GM18870 (cell line): ENCODE measurements at regions not wholly inside any gene's neighbourhood (a gene's known extent, or its start where the extent isn't known, plus 50 kb on each side); places are given as distances from the start of the nearest gene placed in this dataset.
"Not testable (repeated sequence)": the region's sequence is repeated elsewhere in the genome, so short reads cannot be mapped to it uniquely, and the experiment has no call there.

Experiments used
- ATAC-seq: cut with Tn5 transposase; IDR thresholded peaks from one replicate; pipeline ENCODE4 v1.9.1; 2021; ENCODE audit warnings: moderate library complexity; ENCODE audit not compliant: unreplicated experiment

DNA sequence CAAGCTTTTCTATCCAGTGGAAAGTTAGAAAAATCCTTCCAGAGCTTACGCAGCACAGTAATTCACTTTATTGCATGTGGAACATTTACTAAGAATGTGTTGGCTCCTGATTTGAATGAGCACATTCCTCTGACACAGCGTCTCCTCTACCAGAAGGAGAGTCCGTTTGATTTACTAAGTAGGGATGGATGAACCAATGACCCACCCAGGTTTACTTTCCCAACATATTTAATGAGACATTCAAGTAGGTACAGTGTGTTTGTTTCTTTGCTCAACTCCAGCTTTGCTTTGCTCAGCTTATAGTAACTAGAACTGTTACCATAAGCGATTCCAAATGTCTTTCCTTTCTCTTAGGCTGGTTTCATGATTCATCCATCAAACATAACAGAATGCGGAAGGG lies 161.7 kb downstream of the SMARCA1 start:
- ATAC-seq: no peak

DNA sequence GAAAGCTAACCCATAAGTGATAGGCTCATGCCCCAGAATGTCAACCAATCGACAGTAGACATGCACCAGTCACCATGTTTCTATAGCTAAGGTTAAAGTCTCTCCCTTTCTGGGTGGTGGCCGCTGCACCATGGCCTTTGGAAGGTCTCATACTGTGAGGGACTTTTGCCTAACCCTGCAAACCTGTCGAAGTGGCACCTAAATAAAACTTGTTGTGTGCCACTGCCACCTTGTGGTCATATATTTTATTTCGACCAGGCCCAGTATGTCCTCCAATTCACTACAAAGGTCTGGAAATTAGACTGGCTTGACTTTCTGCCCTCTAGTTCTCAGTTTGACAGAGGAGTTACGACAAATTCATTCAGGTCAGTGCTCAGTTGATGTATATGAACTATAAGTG lies 163.1 kb downstream of the SMARCA1 start:
- peak; percentile 93 for ATAC-seq

DNA sequence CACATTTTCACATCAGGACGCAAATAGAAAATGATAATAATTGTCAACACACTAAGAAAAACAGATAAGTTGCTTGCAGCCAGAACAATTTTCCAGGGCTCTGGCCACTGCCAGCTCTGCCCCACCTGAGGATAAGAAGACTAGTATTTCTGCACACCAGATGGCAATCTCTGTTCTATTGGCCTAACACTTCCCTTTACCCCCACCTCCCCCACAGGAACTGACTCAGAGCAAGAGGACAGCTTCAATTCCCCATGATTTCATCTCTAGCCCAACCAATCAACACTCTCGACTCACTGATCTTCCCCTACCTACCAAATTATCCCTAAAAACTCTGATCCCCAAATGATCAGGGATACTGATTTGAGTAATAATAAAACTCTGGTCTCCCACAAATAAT lies 164.0 kb downstream of the SMARCA1 start:
- no peak for ATAC-seq

DNA sequence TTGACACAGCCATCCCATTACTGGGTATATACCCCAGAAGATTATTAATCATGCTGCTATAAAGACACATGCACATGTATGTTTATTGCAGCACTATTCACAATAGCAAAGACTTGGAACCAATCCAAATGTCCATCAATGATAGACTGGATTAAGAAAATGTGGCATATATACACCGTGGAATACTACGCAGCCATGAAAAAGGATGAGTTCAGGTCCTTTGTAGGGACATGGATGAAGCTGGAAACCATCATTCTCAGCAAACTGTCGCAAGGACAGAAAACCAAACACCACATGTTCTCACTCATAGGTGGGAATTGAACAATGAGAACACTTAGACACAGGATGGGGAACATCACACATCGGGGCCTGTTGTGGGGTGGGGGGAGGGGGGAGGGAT lies 165.9 kb downstream of the SMARCA1 start:
- ATAC-seq: not testable (repeated sequence)

DNA sequence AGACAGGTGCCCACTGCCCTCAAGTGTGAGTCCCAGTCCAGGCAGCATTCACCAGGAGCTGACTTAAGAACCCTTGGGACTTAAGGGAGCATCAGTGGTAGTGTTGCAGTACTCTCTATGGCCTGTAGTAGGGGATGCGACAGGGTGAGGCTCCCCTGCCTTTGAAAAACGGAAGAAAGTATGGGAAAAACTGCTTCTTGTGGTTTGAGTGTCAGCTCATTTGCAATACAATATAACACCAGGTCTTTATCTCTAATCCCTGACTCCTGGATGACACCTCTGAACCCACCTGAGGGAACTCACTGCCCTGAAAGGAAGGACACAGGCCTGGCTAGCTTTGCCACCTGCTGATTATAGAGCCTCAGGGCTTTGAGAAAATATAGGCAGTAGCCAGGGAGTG lies 176.0 kb downstream of the SMARCA1 start:
- ATAC-seq: no peak

DNA sequence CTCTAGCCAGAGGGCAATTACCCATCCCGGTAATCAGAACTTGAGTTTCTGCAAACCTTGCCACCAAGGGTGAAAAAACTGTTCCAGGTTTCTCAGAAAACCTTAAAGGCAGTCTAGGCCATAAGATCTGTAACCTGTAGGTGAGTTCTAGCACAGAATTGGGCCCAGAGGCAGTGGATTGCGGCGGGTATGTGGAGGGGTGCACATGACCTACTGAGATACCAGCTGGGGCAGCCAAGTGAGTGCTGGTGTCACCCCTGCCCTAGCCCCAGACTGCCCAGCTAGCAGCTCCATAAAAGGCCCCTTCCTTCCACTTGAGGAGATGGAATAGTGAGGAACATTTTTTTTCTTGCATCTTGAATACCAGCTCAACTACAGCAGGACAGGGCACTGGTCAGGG lies 176.7 kb downstream of the SMARCA1 start:
- ATAC-seq: no peak

DNA sequence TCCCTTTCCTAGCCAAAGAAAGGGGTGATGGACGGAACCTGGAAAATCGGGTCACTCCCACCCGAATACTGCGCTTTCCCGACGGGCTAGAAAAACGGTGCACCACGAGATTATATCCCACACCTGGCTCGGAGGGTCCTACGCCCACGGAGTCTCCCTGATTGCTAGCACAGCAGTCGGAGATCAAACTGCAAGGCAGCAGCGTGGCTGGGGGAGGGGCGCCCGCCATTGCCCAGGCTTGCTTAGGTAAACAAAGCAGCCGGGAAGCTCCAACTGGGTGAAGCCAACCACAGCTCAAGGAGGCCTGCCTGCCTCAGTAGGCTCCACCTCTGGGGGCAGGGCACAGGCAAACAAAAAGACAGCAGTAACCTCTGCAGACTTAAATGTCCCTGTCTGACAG lies 186.0 kb downstream of the SMARCA1 start:
- ATAC-seq: not testable (repeated sequence)

DNA sequence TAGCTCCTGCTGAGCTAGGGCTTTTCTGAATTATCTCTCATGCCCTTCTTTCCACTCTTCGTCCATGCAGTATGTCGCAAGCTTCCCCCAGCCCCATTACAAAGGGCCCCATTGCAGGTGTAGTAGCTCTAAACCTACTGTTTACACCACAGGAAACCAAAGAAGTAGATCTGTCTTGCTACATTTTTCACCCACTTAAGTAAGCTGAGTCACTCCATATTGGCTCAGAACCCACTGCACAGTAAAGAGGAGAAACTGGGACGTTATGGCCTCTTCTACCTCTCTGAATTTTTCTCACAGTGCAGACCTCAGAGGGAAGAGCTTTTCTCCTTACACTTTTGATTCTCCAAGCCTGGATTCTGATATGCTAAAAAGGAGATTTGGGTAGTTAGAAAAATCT lies 200.2 kb downstream of the SMARCA1 start:
- ATAC-seq: no peak

DNA sequence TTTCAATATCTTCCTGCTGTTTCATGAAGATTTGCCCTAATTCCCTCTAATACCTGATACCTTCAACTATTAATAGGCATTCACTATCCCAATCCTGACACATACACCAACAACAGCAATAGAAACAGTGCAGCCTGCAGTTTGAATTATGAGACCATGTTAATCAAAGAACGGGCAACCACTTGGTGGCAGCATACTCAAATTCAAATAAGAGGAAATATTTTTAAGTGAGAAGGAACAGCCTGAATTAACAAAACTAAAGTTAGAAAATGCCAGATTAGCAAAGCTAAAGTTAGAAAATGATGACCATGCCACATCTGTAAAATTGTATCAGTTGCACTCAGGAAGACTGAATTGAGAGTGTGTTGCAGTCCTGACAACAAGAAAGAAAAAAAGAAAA lies 204.9 kb downstream of the SMARCA1 start:
- ATAC-seq: no peak

DNA sequence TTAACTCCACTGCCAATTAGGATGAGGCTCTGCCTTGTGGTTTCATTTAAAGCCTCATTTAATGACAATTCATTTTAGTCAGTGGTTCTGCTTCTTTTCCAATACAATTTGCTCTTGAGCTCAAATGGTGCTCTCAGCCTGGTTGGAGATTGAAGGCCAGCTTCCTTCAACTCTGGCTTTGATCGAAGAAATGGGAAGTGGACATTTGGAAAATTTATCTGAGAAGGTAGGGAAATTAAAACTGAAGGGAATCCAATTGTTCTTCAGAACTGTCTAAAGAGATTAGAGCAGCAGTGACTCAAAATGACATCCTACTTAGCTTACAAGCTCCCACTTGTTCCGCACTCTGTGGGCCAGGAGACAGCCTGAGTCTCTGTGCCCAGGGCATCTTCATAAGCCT lies 206.8 kb downstream of the SMARCA1 start:
- ATAC-seq: no peak

DNA sequence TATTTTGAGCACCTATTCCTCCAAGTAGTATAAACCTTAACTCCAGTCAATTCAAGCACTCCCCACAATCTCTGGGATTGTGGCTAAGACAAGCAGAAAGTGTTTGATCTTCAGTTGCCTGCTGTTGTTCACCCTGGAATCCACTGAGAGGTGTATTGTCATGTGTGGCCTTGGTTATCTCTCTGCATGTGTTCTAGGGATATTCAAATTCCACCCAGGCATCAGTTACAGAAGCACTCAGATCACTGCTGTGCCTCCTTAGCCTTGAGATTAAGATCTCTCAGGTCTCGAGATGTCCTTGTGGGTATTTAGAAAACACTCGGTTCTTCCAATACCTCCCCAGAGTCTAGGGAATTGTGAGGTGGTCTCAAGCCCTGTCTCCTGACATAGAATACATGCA lies 213.3 kb downstream of the SMARCA1 start:
- no peak for ATAC-seq

DNA sequence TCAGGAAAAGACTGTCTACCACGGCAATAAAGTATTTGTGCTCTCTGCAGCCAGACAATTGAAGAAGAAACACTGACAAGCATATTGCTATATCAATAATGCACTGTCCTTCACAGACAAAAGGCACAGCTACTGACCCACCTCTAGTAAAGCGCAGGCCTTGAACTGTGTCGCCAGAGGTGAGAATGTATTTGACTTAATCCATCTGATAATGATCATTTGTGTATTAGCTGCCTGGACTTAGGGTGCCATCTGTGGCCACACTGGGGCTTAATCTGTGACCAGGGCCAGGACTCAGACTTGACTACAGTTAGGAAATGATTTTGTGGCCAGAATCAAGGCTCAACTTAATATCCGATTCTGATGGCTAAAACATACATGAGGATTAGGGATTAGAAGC lies 260.4 kb downstream of the SMARCA1 start:
- no peak for ATAC-seq

DNA sequence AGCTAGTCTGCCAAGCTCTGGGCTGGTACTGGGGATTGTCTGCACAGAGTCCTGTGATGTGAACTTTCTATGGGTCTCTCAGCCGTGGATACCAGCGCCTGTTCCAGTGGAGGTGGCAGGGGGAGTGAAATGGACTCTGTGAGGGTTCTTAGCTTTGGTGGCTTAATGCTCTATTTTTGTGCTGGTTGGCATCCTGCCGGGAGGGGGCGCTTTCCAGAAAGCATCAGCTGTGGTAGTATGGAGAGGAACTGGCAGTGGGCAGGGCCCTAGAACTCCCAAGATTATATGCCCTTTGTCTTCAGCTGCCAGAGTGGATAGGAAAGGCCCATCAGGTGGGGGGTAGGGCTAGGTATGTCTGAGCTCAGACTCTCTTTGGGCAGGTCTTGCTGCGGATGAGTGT lies 267.8 kb downstream of the SMARCA1 start:
- ATAC-seq: not testable (repeated sequence)

DNA sequence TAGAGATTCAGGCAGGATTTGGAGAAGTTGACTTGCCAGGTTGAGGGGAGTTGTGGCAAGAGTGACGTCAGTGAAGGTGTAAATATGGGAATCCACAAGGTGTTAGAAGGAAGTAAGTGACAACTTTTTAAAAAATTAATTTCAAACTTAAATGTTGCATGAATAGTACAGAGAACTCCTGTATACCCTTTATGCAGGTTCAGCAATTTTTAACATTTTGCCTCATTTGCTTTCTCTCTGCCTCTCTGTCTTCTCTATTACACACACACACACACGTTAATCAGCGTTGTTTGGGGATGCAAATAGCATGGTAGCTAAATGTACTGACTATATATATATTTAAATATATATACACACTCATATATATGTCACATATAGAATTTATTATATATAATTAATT lies 273.7 kb downstream of the SMARCA1 start:
- ATAC-seq: no peak

DNA sequence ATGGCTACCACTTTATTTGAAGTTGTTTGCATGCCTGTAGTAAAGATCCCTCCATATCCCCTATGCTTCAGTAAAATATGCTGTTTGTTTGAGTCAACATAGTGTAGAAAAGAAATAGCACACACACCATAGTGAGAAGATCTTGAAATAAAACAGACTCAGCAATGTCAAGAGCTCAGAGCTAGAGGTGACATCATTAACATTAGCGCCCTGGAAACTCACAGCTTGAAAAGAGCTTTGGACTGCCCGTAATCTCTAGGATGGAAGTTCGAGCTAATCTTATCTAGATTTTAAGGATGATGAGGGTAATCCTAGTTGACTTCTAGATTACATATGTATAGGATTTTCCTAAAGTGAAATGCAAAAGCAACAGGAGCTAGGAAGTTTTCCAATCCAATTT lies 275.6 kb downstream of the SMARCA1 start:
- no peak for ATAC-seq

DNA sequence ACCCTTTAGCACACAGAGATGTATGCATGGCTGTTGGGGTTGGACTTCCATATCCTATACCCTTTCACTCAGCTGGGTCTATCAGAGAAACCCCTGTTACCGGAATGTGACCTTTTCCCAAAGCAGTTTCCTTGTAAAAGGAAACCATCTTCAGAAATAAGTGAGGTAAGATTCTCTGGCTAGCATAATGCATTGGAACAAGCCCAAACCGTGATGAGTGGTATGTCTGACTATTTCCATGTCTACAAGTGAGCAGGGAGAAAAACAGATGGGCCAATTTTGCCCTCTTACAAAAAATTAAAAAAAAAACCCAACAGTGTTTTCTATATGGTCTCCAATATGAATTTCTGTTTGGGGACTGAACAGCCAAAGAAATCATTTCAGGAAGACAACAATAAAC lies 283.9 kb downstream of the SMARCA1 start:
- no peak for ATAC-seq

DNA sequence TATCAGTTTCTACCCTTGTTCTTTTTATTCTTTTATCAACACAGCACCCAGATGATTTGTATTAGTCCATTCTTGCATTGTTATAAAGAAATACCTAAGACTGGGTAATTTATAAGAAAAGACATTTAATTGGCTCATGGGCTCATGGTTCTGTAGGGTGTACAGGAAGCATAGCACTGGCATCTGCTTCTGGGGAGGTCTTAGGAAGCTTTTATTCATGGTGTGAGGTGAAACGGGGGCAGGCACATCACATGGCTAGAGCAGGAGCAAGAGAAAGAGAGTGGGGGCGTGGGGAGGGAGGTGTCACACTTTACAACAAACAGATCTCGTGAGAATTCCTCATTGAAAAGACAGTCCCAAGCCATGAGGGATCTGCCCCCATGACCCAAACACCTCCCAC lies 285.3 kb downstream of the SMARCA1 start:
- ATAC-seq: no peak

DNA sequence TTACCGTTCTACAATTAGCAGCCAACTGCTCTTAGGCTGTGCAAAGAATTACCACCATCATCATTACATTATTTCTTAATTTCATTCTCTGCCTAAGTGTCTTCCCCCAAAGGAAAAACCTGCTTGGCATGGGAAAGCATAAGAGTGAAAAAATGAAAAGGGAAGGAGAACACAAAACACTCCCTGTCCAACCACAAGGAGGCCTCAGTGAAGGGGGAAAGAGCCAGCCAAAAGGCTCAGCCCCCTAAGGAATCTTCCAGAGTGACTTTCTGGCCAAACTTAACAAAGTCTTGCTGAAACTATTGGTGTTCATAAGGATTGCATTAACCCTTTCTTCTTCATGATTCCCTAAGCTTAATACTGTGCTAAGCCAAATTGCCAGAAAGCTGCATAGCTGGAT lies 287.4 kb downstream of the SMARCA1 start:
- ATAC-seq: no peak

DNA sequence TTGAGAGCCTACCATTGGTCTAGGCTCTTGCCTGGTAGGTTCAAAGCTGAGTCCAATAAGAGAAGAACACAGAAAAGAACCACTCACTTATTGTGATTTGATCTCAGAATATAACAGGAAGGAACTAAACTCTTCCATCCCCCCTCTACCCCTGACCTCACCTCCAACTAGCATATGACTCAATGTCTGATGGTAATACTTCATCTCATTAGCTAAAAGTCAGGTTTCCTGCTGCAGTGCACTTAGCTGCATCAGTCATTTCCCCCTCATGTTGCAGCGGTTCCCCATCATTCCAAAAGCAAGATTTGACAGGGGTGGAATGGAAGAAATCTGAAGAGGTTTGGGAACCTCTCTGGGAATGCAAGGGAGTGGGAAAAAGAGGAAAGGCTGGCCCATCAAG lies 289.5 kb downstream of the SMARCA1 start:
- ATAC-seq: no peak

DNA sequence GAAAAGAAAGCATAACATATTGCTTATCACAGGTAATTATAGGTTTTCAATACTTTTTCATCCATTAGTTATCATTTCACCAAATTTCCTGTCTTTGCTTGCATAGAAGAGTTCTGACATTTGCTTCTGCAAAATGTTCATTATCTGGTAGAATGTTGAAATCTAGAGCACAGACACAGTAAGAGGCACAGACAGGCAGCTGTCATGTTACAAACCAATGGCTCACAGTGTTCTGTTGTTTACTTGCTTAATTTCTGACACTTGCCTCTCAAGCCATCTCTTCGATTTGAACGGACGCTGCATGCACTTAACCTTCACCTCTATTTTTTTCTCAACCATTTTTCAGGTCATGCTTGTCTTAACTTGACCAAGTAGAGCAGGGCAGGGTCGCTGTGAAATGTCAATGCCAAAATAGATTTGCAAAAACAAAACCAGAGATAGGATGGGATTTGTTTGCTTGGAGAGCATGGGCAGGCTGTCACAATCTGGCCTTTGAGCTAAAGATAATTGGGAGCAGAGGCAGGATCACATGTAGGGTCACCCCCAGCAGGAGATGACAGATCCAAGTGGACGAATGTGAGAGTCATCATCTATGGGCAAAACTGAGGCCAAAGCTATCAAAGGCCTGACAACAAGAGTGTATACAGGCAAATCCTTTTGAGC lies 292.3 kb downstream of the SMARCA1 start:
- ATAC-seq: no peak

DNA sequence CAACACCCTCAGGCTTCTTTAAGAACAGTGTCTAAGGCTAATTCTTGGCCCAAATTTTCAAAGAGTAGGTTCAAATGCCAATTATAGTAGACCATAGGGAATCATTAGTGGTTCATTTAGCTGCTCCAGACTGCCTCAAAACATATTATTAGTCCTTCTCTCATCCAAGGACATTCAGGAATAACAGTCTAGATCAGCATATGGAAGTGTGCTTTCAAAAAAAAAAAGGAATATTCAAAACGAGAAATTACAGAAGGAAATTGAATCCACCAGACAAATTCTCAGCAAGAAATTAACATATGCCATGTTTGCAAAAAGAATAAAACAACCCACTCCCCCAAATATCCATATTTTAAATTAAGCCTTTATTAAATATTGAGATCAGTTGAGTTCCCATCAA lies 293.1 kb downstream of the SMARCA1 start:
- no peak for ATAC-seq

DNA sequence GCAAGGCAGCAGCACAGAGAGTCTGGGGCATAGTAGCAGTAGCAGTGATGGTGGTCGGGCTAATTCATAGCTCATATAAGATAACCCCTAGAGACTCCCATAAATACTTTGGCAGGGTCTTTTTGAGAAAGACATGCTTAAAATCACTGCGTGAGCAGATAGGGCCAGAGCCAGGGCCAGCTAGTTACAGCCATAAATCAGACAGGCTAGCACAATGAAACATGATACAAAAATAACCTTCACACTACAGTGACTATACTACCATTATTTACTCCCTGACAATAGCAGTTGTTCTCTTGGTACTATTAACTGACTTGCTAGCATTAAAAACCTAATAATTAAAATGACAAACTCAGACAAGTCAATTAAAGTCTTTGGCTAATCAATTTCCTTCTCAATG lies 295.9 kb downstream of the SMARCA1 start:
- no peak for ATAC-seq

DNA sequence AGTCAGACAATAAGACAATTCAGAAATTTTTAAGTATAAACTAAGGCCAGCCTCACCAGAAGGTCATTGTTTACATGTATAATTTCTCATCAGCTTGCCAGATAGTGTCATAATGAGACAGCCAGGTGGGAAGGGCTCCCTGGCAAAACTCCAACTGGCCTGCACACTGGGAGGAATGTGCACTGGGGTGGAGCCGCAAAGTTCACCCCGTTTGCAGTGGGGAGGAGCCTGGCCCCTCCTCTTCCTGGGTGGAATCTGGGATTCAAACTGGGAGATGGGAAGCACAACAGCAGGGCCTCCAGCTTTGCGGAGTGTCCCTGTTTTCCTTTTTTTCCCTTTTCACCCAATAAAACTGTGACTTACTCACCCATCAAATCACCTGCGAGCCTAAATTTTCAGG lies 329.9 kb downstream of the SMARCA1 start:
- ATAC-seq: no peak

DNA sequence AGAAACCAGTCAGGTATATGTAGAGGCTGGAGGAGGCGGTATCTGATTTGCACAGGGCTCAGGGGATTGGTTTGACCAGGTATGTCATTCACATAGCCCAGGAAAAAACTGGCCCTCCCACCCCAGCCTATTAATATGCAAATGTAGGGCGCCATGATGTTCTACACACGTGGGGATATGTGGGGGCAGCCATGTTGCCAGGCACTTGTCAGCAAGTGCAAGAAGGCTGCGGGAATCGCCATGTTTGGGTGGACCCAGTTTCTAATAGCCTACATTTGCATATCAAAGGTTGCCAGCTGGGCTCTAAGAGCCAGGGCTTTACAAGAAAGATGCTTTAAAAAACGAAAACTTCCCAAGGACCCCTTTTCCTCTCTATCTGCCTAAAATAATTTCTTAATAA lies 335.1 kb downstream of the SMARCA1 start:
- ATAC-seq: no peak
